CD1c-positive myeloid dendritic cell (primary cell): ENCODE measurements at regions not wholly inside any gene's neighbourhood (a gene's known extent, or its start where the extent isn't known, plus 50 kb on each side); places are given as distances from the start of the nearest gene placed in this dataset.
"Not testable (repeated sequence)": the region's sequence is repeated elsewhere in the genome, so short reads cannot be mapped to it uniquely, and the experiment has no call there.

Source experiments
- DNase-seq: peaks from one replicate; pipeline ENCODE4 v3.0.0-alpha.2; 2016; ENCODE audit errors: extremely low spot score

DNA sequence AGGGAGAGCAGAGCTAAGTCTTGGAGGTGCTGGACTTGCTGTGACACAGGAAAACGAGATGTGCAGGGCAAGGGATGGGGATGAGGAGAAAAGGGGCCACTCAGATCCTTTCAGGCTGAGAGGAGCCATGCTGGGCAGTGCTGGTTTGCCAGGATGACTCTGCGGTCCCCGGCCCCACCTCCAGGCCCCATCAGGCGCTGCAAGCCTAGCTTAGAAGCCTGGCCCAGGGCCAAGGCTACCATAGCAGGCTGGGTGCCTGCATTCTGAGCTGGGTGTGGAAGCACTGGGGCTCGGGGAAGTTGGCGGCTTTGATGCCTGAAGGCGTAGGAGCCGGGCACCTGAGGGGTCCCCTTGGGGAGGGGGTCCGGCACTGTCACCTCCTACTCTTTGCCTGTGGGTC is 341.2 kb upstream of the USP9Y start:
- DNase-seq = no peak

DNA sequence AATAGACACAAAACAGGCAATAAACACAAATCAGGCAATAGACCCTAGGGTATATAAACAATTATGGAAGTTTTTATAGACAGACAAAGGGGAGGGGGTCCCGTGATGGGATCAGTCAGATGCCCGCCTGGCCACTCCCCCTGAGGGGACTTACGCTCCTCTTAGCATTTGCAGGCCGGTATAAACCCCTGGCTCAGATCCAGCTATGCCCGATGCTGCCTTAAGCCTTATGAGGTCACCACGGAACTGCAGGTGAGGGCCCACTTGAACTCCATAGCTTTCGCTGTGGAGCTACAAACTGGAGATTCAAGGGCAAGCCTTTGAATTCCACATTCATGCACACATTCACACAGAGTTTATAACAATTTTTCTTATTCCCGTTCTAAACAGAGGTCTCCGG is 340.5 kb upstream of the USP9Y start:
- DNase-seq = no peak

DNA sequence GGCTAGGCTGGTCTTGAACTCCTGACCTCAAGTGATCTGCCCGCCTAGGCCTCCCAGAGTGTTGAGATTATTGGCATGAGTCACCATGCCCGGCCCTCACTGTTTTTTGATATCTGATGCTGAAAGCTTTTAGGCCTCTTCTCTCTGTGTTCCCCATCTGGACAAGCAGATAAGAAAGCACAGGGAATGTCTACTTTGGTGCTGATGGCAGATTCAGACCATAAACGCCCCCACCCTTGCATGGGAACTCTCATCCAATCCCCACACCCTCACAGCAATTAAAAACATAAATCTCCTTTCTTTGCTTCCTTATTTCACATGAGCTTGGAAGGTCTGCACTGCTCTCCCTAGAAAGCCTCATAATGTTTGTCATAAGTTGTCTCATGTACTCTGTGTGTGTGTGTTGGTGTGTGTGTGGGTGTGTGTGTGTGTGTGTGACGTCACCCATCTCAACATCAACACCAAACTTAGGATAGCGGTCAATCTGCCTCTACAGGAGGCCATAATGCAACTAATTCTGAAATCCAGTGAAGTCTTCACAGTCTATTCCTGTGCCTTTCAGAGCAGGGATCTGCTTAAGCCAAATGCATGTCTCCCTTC is 335.6 kb upstream of the USP9Y start:
- no peak for DNase-seq

DNA sequence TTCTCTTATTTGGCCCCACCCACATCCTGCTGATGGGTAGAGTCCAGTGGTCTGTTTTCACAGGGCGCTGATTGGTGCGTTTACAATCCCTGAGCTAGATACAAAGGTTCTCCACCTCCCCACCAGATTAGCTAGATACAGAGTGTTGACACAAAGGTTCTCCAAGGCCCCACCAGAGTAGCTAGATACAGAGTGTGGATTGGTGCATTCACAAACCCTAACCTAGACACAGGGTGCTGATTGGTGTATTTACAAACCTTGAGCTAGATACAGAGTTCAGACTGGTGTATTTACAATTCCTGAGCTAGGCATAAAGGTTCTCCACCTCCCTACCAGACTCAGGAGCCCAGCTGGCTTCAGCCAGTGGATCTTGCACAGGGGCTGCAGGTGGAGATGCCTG is 326.4 kb upstream of the USP9Y start:
- DNase-seq = not testable (repeated sequence)

DNA sequence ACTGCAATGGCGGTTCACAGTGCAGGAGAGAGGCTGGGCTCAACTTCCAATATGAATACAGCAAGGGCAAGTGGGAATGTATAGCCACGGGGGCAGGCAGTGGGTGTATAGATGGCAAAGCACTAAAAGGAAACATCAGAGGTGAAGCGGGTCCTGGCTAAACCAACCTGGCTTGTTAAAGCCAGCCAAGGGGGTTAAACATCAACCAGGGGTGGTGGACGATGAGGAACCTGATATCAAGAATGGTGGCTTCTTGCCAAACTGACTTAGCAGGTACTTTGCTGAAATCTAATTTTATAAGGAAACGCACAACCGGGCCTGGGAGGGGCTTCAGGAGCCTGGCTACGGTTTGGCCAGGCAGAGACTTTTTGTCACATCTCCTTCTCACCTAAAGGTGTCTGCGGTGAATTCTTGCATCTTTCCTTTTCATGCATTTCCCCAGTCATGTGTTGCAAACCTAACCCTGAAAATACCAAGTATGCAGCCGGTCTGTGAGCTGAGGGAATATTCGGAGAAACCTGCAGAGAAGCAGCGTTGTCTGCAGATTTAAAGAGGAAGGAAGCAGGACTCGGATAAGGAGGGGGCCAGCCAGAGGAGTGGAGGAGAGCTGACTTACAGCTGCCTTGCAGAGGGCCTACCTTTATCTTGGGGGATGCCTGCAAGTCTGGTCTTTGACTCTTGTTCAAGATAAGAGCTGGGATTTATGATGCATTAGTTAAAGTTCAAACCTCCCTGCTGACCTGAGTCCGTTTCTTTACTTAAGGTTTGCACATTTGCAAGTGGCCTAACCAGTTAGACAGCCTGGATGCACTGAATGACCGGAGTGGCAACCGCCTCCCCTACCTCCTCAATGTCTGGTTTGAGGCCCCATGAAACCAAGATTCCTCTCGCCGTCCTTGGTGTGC is 309.1 kb upstream of the USP9Y start:
- not testable (repeated sequence) for DNase-seq

DNA sequence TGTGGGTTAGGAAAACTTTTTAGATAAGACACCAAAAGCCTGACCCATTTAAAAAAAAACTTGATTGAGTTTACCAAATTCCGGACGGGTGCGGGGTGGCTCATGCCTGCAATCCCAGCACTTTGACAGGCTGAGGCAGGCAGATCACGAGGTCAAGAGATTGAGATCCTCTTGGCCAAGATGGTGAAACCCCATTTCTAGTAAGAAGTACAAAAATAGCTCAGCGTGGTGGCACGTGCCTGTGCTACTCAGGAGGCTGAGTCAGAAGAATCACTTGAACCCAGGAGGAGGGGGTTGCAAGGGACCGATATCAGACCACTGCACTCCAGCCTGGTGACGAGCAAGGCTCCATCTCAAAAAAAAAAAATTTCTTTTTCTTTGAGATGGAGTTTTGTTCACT is 307.8 kb upstream of the USP9Y start:
- DNase-seq = no peak

DNA sequence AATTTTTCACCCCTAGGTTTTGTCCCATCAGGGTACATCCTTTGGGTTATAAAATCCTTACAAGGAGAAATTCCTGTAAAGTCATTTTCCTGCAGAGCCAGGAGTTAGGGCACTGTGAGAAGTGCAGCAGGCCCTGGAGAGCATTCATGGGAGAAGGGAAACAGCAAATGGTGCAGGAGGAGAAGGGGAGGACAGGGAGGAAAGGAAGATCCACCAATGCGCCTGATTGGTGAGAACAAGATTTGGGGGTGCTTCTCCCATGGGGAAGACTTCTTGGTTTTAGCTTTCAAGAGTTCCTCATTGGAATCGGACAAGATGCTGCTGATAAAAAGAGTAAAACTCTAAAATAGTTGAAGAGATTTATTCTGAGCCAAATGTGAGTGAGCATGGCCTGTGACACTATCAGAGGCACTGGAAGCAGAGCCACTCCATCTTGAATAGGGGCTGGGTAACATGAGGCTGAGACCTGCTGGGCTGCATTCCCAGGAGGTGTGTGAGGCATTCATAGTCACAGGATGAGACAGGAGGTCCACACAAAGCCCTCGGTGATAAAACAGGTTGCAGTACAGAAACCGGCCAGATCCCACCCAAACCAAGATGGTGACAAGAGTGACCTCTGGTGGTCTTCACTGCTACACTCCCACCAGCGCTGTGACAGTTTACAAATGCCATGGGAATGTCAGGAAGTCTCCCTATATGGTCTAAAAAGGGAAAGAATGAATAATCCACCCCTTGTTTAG is 305.5 kb upstream of the USP9Y start:
- not testable (repeated sequence) for DNase-seq

DNA sequence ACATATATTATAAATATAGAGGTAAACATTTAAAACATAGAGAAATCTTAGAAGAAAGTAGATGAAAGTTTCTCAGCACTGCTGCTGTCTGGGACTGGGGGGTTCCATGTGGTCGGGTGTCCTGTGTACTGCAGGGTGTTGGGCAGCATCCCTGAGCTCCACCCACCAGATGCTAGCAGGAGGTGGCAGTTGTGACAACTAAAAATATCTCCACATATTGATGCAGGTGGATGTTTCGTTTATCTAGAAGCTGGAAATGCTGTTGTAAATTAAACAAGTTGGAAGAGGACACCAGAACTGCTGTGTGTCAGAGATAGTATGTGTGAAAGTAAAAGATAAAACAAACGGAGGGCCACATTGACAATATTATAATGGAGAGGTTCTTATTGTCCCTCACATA is 297.1 kb upstream of the USP9Y start:
- no peak for DNase-seq

DNA sequence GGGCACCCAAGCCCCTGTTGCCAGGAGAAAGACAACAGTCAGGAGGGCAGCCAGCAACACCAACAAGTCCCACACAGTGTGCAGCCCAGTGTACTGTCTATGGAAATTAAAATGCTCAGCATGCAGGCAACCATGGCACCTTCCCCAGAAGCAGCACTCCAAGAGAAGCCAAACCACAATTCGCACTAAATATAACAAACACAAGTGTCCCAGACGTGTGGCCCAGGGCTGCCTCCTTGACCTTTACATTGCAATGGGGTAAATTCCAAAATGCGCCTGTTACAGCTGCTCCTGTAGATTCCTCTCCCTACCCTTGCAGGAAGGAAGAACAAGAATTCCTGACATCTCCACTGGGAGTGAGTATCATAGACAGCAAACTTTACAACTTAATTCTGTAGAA is 292.8 kb upstream of the USP9Y start:
- no peak for DNase-seq

DNA sequence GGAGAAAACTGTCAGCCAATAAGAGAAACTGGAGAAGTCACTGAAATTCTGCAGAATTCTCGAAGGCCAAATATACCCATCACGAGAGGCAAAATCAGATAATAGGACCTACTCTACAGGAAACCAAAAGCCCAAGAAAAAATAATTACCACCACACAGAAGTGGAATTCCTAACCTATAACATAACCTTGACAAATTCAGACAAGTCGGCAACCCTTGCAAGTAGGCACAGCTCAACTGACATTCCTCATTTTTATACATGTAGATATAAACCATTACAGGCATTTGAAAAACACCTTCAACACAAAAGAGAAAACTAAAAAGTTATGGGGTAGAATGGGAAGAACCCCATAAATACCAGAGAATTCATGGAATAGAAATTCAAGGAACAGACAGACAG is 290.3 kb upstream of the USP9Y start:
- no peak for DNase-seq

DNA sequence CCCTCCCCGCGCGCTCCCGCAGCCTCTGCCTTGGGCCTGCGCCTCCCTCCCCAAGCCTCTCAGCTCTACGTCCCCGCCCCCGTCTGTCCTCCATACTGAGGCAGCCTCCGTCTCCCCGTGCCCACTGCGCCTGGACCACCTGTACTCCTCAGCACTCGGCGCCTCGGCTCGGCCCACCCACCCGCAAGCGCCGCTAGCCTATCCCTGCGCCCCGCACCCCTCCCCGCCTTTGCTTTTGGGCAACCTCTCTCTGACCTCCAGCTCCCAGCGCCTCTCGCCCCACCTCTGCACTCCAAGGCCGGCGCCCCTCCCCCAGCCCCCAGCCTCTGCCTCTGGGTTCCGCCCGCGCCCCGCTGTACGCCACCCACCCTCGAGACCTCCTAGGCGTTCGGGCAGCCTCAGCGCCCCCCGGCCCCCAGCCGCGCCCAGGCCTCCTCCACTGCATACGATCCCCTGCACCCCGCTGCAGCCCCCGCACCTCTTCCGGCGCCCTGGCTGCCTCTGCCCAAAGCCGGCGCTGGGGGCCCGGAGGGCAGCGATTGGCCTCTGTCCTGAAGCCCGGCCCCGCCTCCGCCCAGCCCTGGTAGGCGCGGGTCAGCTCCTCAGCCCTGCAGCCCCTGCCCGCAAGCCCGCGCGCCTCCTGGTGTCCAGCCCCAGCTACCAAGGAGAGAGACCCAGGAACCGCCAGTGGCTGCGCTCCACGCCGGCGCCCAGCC is 279.8 kb upstream of the USP9Y start:
- no peak for DNase-seq

DNA sequence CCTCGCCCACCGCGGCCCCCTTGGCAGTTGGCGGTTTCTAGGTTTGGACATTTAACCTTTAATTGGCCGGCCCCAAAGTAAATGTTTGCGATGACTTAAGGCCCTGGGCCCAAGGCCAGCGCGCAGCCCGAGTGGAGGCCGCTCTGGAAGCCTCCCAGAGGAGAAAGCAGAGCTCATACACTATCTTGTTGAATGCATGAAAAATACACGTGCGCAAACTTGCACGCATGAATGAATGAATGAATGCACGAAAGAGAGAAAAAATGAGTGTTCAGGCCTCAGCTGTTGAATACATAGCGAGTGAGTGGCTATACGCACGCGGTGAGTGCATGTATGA is 279.3 kb upstream of the USP9Y start:
- DNase-seq = no peak

DNA sequence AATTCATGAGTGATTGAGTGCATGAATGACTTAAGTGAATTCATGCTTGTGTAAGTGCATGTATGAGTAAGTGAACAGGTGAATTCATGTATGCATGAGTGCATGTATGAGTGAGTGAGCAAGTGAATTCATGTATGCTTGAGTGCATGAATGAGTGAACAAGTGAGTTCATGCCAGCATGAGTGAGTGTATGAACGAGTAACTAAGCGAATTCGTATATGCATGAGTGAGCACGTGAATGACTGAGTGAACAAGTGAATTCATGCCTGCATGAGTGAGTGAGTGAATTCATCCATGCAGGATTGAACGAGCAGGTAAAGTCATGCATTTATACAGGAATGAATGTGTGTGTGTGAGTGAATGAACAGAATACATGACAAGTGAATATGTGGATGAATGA is 278.5 kb upstream of the USP9Y start:
- no peak for DNase-seq

DNA sequence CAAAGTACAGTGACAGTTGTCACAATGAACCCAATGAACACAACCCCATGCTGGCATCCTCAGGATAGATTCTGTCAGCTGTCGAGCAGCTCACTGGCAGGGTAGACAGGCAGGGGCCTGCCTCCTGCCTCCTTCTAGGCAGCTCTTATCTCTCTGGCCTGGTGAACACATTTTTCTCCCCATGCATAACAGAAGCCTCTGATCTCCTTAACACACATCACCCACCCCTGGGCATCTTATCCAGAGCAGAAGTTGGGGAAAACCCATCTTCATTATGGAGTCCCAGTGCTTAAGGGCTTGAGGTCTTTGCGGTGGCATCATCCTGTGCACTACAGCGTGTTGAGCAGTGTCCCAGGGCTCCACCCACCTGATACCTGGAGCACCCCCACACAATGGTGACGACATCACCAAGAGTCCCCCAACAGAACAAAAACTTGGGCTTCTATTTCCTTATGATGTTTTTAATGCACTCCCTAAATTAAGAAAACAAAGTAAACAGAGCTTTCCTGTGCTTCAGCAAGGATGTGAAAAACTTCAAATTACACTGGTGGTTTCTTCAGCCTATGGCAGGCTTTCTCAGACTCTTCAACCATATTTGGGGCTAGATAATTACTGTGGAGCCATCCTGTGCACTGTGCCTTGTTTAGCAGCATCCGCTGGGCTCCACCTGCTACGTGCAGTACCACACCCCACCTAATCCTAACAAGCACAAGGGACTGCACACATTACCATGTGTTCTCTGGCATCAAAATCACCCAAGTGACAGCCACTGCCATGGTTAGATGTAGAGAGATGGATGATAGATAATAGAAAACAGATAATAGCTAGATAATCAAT is 277.4 kb upstream of the USP9Y start:
- DNase-seq = no peak

DNA sequence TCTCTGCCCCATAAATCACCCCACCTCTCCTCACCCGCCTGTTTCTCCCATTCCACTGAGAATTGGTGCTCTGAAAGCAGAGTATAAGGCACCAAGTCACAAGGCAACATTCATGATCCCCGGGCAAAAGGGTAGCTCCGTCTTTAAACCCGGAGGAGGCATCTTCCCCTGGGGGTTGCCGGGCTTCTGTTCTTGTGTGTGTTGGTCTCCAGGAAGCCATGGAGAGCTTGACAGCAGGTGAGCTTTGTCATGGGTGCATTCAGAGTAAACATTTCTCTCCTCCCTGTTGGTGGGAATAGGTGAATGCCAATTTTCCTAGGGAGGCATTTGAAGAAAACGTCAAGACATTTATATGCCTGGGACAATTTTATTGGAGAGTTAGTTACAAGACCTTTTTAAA is 275.5 kb upstream of the USP9Y start:
- DNase-seq = no peak

DNA sequence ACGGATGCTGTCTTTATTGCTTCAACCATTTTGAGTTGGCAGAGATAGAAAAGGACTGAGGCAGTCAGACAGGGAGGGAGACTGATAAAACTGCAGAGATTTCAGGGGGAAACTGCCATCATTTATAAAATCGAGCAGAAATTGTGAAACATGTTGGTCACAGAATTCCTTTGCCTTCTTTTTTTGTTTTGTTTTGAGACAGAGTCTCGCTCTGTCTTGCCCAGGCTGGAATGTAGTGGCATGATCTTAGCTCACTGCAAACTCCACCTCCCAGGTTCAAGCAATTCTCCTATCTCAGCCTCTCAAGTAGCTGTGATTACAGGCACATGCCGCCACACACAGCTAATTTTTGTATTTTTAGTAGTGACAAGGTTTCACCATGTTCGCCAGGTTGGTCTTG is 273.7 kb upstream of the USP9Y start:
- no peak for DNase-seq

DNA sequence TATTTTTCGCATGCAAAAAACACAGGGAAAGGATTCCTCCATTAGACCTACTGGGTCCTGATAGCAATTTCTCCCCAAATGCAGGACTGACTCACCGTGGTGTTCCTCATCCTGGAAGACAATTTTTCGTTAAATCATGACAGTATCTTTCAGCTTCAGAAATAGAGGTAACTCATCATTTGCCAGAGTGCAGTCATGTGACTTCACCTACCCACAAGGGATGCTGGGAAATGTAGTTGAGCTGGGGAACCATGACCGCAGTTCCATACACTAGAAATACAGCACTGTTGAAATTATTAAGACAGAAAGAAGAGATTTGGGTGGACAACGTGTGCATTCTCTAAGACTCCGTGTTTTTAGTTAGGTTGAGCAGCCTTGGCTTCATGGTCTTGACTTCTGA is 269.5 kb upstream of the USP9Y start:
- no peak for DNase-seq

DNA sequence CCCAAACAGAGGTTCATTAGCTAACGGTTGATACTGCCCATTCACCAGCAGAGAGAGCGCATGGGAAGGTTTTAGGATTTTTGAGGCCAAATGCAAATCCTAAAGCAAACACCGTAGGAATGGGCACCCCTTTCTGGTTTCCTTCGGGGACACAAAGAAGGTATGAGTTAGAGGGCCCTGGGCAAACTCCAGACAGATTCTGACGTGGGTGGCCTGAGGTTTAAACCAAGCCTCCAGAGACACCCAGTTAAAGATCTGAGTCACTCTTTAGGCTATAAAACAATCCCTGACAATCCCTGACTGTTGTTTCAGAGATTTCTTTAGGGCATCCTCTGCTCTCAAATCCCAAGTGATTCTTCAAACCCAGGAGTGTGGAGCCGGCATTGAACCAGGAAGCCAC is 262.2 kb upstream of the USP9Y start:
- not testable (repeated sequence) for DNase-seq

DNA sequence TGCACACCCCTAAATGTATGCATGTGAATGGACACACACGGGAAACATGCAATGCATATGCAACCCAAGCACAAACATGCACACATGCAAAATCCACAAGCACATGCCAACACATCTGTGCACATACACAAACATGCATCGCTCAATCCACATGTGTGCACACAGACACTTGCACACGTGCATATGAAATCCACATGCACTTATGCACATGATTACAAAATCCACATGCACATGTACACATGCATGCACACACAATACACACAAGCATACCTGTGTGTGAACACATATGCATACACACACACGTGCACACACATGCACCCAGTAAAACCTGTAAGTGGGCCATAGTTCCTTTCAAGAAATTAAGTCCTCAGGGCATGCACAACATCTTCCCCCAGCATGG is 256.8 kb upstream of the USP9Y start:
- no peak for DNase-seq

DNA sequence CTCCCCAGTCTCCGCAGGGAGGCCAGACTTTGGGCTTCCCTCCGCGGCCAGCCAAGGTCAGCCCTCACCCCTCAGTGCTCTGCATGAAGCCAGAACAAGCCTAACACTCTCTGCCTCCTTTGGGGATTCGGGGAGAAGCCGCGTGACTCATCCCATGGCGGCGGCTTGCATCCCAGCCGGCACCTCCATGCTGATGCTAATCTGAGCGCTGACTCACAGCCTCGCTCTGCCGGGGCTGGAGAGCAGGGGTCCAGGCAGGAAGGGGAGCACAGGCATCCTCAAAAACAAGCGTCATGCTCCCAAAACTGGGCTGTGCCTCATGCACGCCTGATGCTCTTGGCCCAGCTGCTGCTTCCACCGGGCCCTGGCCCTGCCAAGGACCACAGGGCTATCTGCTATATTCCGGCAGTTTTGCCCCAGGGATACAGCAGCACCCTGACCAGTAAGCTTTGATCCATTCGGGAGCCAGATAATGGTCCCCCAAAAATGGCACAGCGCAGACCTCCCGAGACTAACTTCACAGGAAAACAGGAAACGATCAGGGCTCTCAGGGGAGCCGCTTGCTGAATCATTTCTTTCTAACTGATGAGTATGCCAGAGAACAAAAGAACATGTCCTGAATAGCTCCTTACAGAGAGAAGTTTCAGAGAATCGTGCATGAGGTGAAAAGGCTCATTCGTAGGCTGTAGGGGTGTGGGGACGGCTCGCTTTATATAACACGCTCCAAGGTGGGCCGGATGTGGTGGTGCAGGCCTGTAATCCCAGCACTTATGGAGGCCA is 254.4 kb upstream of the USP9Y start:
- not testable (repeated sequence) for DNase-seq

DNA sequence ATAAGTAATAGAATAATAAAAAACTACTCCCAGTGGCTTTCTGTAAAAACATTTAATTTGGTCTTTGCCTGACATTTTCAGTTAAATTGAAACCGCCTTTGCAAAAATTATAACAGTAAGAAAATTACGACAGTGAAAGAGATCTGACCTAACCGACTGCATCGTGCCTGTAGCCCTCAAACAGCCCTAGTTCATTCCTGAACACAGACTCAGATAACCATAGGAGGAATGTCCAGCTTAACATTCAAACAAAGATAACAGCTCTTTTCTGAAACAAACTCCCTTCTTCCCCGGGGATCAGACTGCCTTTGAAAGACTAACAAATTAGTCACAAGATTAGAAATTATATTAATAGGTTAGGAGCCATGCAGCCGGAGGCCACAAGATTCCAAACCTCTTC is 252.5 kb upstream of the USP9Y start:
- not testable (repeated sequence) for DNase-seq
